Liver (tissue), 3 donors: ENCODE measurements at regions not wholly inside any gene's neighbourhood (a gene's known extent, or its start where the extent isn't known, plus 50 kb on each side); places are given as distances from the start of the nearest gene placed in this dataset.

ENCODE experiments used
- CTCF ChIP-seq: fragments of 150-350 bp; IDR thresholded peaks from 2 replicates; pipeline ENCODE4 v1.5.1; 2017; ENCODE audit warnings: improper control_type of control experiment, low read depth, low read length; ENCODE audit not compliant: missing input control
- EGR1 ChIP-seq, 2 donors: IDR thresholded peaks; 2 replicates each; pipeline ENCODE4 v1.6.1; 2016 to 2018; ENCODE audit warnings: antibody characterized with exemption in 2 of 2, low read depth in 2 of 2
- FOXA2 ChIP-seq: IDR thresholded peaks from 2 replicates; pipeline ENCODE4 v1.6.1; 2016; ENCODE audit warnings: antibody characterized with exemption
- MAX ChIP-seq: IDR thresholded peaks from 2 replicates; pipeline ENCODE4 v1.6.1; 2016; ENCODE audit warnings: antibody characterized with exemption
- NR2F2 ChIP-seq: IDR thresholded peaks from 2 replicates; pipeline ENCODE4 v1.6.1; 2016; ENCODE audit warnings: antibody characterized with exemption
- SP1 ChIP-seq: IDR thresholded peaks from 2 replicates; pipeline ENCODE4 v1.6.1; 2018; ENCODE audit warnings: antibody characterized with exemption, mild to moderate bottlenecking
- TAF1 ChIP-seq: conservative IDR thresholded peaks from 2 replicates; pipeline ENCODE4 v1.6.1; 2016; ENCODE audit warnings: antibody characterized with exemption, mild to moderate bottlenecking
- YY1 ChIP-seq: IDR thresholded peaks from 2 replicates; pipeline ENCODE4 v1.6.1; 2016; ENCODE audit warnings: antibody characterized with exemption, mild to moderate bottlenecking
- donor health status: healthy.
- donor health status: healthy.

GRCh38 chr16:72602499-72602898 lies 430.5 kb upstream of the PMFBP1 start:
- TF ChIP-seq CTCF (no peak), FOXA2 (no peak), TAF1 (no peak), YY1 (no peak), SP1 (no peak), MAX (no peak), EGR1 (IDR thresholded peaks at IDR 0.05; ENCODE audit: low read depth in 2 of 2) (no peak), NR2F2 (no peak)
